ENCODE measurements at regions not wholly inside any gene's neighbourhood (a gene's known extent, or its start where the extent isn't known, plus 50 kb on each side); places are given as distances from the start of the nearest gene placed in this dataset.
A peak's percentile ranks its signal among the peaks of the same experiment; 100 is the strongest.

- ATAC-seq (no peak), DNase-seq (no peak)
- H3K36me3 ChIP-seq (replicated peaks in 1 of 2; ENCODE audit: insufficient read depth in 1 of 2, low read depth in 2 of 2), result no peaks in the 10 kb centered on the region
- H3K27me3 ChIP-seq, result no peaks in the 10 kb centered on the region
- no peak for TF ChIP-seq POLR2A (IDR thresholded peaks at IDR 0.05)
- TF ChIP-seq CTCF (IDR thresholded peaks at IDR 0.05), result no peak
- no peak overlapping the region for H3K27ac ChIP-seq
- WGBS, 2 donors, result 52 to 76% methylated on average over 4 of the region's 4 CpGs
- no peak overlapping the region for H3K4me3 ChIP-seq
- no peaks in the 10 kb centered on the region for H3K4me1 ChIP-seq
- intact Hi-C loops (cut with DNase I), result no loop called here
- no peaks in the 10 kb centered on the region for H3K9me3 ChIP-seq
These were observed 55.7 kb upstream of the ACADM start for GRCh38 chr1:75668813-75669212.

DNA sequence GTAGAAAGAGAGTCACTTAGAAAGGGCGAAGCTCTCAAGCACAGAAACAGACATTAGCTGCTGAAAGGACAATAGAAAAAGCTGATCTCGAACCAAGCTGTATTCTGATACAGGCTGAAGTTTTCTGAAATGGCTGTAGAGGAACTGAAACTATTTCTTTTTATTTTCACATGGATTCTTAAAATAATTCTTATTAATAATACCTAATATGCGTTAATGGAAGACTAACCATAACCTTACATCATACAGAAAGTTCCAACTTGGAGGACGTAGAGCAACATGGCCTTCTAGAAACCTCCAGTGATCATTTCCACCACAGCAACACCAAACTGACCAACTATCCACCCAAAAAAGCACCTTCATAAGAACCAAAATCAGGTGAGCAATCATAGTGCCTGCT, 52.8 kb upstream of the ACADM start:
- DNase-seq (no peak), ATAC-seq (no peak)
- no peak overlapping the region for H3K27ac ChIP-seq
- H3K4me1 ChIP-seq, result no peaks in the 10 kb centered on the region
- 80 to 81% methylated on average over 4 of the region's 4 CpGs for WGBS, 2 donors
- H3K36me3 ChIP-seq (replicated peaks in 1 of 2; ENCODE audit: insufficient read depth in 1 of 2, low read depth in 2 of 2), result no peaks in the 10 kb centered on the region
- no peaks in the 10 kb centered on the region for H3K9me3 ChIP-seq
- H3K4me3 ChIP-seq, result no peak overlapping the region
- intact Hi-C loops (cut with DNase I), result no loop called here
- TF ChIP-seq CTCF (IDR thresholded peaks at IDR 0.05) (no peak), POLR2A (IDR thresholded peaks at IDR 0.05) (no peak)
- no peaks in the 10 kb centered on the region for H3K27me3 ChIP-seq

DNA sequence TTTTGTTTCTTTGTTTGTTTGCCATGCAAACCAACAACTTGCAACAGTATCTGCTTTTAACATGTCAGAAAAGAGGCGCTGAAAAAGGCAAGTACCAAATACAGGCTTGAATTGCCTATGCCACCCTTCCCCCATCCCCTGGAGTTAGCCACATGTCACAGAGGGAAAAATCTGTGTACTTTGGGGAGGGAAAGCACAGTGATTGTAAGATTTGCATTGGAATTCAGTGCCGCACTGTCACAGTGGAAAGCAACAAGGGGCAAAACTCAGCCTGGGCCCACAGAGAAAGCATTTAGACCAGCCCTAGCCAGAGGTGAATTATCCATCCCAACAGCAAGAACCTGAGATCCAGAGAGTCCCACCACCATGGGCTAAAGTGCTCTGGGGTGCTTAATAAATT, 52.4 kb upstream of the ACADM start:
- Histone ChIP-seq H3K36me3 (replicated peaks in 1 of 2; ENCODE audit: insufficient read depth in 1 of 2, low read depth in 2 of 2) (no peaks in the 10 kb centered on the region), H3K27ac (no peak overlapping the region), H3K9me3 (no peaks in the 10 kb centered on the region), H3K27me3 (no peaks in the 10 kb centered on the region), H3K4me1 (no peaks in the 10 kb centered on the region), H3K4me3 (no peak overlapping the region)
- TF ChIP-seq CTCF (IDR thresholded peaks at IDR 0.05) (no peak), POLR2A (IDR thresholded peaks at IDR 0.05) (no peak)
- intact Hi-C loops (cut with DNase I), result no loop called here
- DNase-seq, result no peak
- no peak for ATAC-seq
- WGBS, 2 donors, result 88% methylated on average over 2 of the region's 2 CpGs

GRCh38 chr1:75672528-75673393, 51.7 kb upstream of the ACADM start:
- no peak for ATAC-seq
- TF ChIP-seq POLR2A (IDR thresholded peaks at IDR 0.05) (no peak), CTCF (IDR thresholded peaks at IDR 0.05) (no peak)
- WGBS, 2 donors, result 59 to 65% methylated on average over 3 of the region's 3 CpGs

DNA sequence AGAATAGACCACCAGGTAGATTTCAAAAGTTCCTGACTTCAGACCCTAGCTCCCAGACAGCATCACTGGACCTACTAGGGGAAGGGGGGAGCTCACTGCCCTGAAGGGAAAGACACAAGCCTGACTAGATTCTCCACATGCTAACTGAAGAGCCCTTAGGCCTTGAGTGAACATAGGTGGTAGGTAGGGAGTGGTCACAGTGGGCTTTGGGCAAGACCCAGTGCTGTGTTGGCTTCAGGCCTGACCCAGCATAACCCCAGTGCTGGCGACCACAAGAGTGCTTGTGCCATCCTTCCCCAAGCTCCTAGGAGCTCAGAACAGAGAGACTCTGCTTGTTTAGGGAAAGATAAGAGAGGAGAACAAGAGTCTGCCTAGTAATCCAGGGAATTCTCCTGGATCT, 51.1 kb upstream of the ACADM start:
- Histone ChIP-seq H3K27me3 (no peaks in the 10 kb centered on the region), H3K27ac (no peak overlapping the region), H3K36me3 (replicated peaks in 1 of 2; ENCODE audit: insufficient read depth in 1 of 2, low read depth in 2 of 2) (no peaks in the 10 kb centered on the region), H3K9me3 (no peaks in the 10 kb centered on the region), H3K4me3 (no peak overlapping the region), H3K4me1 (no peaks in the 10 kb centered on the region)
- TF ChIP-seq POLR2A (IDR thresholded peaks at IDR 0.05) (no peak), CTCF (IDR thresholded peaks at IDR 0.05) (no peak)
- WGBS, 2 donors, result 64 to 88% methylated on average over 1 of the region's 1 CpG
- DNase-seq (no peak), ATAC-seq (no peak)
- intact Hi-C loops (cut with DNase I), result no loop called here

More at GRCh38 chr1:75672528-75673393, 51.7 kb upstream of the ACADM start:
- H3K36me3 ChIP-seq (replicated peaks in 1 of 2; ENCODE audit: insufficient read depth in 1 of 2, low read depth in 2 of 2), result no peaks in the 10 kb centered on the region
- intact Hi-C loops (cut with DNase I), result no loop called here
- no peak overlapping the region for H3K4me3 ChIP-seq
- peak in 1 of 4 donors; percentile 19 for DNase-seq
- H3K9me3 ChIP-seq, result no peaks in the 10 kb centered on the region
- no peaks in the 10 kb centered on the region for H3K4me1 ChIP-seq
- no peaks in the 10 kb centered on the region for H3K27me3 ChIP-seq
- H3K27ac ChIP-seq, result no peak overlapping the region

Data from body of pancreas (tissue), 4 donors.